ENCODE measurements at regions not wholly inside any gene's neighbourhood (a gene's known extent, or its start where the extent isn't known, plus 50 kb on each side); places are given as distances from the start of the nearest gene placed in this dataset.

- TF ChIP-seq, protein P1, sequence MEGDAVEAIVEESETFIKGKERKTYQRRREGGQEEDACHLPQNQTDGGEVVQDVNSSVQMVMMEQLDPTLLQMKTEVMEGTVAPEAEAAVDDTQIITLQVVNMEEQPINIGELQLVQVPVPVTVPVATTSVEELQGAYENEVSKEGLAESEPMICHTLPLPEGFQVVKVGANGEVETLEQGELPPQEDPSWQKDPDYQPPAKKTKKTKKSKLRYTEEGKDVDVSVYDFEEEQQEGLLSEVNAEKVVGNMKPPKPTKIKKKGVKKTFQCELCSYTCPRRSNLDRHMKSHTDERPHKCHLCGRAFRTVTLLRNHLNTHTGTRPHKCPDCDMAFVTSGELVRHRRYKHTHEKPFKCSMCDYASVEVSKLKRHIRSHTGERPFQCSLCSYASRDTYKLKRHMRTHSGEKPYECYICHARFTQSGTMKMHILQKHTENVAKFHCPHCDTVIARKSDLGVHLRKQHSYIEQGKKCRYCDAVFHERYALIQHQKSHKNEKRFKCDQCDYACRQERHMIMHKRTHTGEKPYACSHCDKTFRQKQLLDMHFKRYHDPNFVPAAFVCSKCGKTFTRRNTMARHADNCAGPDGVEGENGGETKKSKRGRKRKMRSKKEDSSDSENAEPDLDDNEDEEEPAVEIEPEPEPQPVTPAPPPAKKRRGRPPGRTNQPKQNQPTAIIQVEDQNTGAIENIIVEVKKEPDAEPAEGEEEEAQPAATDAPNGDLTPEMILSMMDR (IDR thresholded peaks at IDR 0.05; ENCODE audit: insufficient read depth in 1 of 2, low read depth in 1 of 2, low read length in 1 of 2, severe bottlenecking in 1 of 2, unreplicated experiment in 1 of 2): no peak
- Histone ChIP-seq H3K4me1 (no peaks in the 10 kb centered on the region), H3K27me3 (replicated peaks; ENCODE audit: control insufficient read depth, insufficient read depth, low read length) (no peaks in the 10 kb centered on the region), H3K4me3 (ENCODE audit: low read depth, low read length) (no peak overlapping the region), H3K9me3 (no peaks in the 10 kb centered on the region), H3K36me3 (ENCODE audit: control insufficient read depth, insufficient read depth, low read length) (no peaks in the 10 kb centered on the region)
- Mint-ChIP-seq H3K36me3 (ENCODE audit: insufficient read depth, unreplicated experiment) (no peaks in the 10 kb centered on the region), H3K27ac (ENCODE audit: unreplicated experiment) (no peak overlapping the region), H3K4me3 (ENCODE audit: unreplicated experiment) (no peak overlapping the region), H3K4me1 (ENCODE audit: low read depth, unreplicated experiment) (no peaks in the 10 kb centered on the region), H3K9me3 (ENCODE audit: unreplicated experiment) (no peaks in the 10 kb centered on the region), H3K27me3 (ENCODE audit: insufficient read depth, unreplicated experiment) (no peaks in the 10 kb centered on the region)
- POLR2A ChIA-PET: no interaction called here
- intact Hi-C loops (cut with micrococcal nuclease; ENCODE audit: unreplicated experiment): no loop called here
- DNase-seq: no peak
- BruUV-seq (replicated peaks): no TSS peak
- CTCF ChIA-PET: no interaction called here
These were observed 60.4 kb upstream of the HPF1 start for GRCh38 chr4:169818063-169818679.

GRCh38 chr4:169815606-169816005 is 57.9 kb upstream of the HPF1 start:
- CTCF ChIA-PET: interaction anchor here (0.6 kb wide), 1 partner anchor 276 kb away, joined by 3 read pairs; no protein-coding TSS in a partner anchor
- H3K27ac Mint-ChIP-seq (ENCODE audit: unreplicated experiment): no peak overlapping the region

DNA sequence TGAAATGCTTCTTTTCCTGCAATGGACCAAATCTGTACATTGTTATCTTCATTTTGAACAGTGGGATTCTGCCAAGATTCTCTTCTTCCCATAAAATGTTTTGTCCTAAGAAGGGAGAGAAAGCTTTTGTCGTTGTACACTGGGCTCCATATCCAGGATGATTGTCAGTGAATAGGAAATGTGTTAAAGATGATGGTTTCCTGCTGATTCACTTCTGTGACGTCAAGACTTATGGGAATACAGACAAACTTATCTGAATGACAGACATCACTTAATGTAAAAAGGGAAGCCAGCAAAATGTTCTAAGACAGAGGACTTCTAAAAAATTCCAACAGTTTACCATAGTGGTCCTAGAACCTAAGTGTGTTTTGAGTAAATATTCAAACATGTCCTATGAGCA is 53.7 kb upstream of the HPF1 start:
- Histone ChIP-seq H3K27me3 (replicated peaks; ENCODE audit: control insufficient read depth, insufficient read depth, low read length) (no peaks in the 10 kb centered on the region), H3K4me3 (ENCODE audit: low read depth, low read length) (no peak overlapping the region), H3K9me3 (no peaks in the 10 kb centered on the region), H3K36me3 (ENCODE audit: control insufficient read depth, insufficient read depth, low read length) (no peaks in the 10 kb centered on the region), H3K4me1 (no peaks in the 10 kb centered on the region)
- ChIA-PET CTCF (no interaction called here), POLR2A (no interaction called here)
- Mint-ChIP-seq H3K4me1 (ENCODE audit: low read depth, unreplicated experiment) (no peaks in the 10 kb centered on the region), H3K36me3 (ENCODE audit: insufficient read depth, unreplicated experiment) (no peaks in the 10 kb centered on the region), H3K27ac (ENCODE audit: unreplicated experiment) (no peak overlapping the region), H3K27me3 (ENCODE audit: insufficient read depth, unreplicated experiment) (peaks cover 3% of the 10 kb centered on the region), H3K9me3 (ENCODE audit: unreplicated experiment) (no peaks in the 10 kb centered on the region), H3K4me3 (ENCODE audit: unreplicated experiment) (no peak overlapping the region)
- no TSS peak for BruUV-seq (replicated peaks)
- TF ChIP-seq, protein P1 (IDR thresholded peaks at IDR 0.05; ENCODE audit: insufficient read depth in 1 of 2, low read depth in 1 of 2, low read length in 1 of 2, severe bottlenecking in 1 of 2, unreplicated experiment in 1 of 2): no peak
- DNase-seq: no peak
- intact Hi-C loops (cut with micrococcal nuclease; ENCODE audit: unreplicated experiment): loop anchor here (5.0 kb wide), 2 partner anchors 71 to 216 kb away; partner anchors contain the start of gene MFAP3L

More at GRCh38 chr4:169815606-169816005, 57.9 kb upstream of the HPF1 start:
- no peaks in the 10 kb centered on the region for H3K27me3 Mint-ChIP-seq (ENCODE audit: insufficient read depth, unreplicated experiment)
- TF ChIP-seq, protein P1 (IDR thresholded peaks at IDR 0.05; ENCODE audit: insufficient read depth in 1 of 2, low read depth in 1 of 2, low read length in 1 of 2, severe bottlenecking in 1 of 2, unreplicated experiment in 1 of 2): no peak
- intact Hi-C loops (cut with micrococcal nuclease; ENCODE audit: unreplicated experiment): no loop called here
- H3K9me3 Mint-ChIP-seq (ENCODE audit: unreplicated experiment): no peaks in the 10 kb centered on the region
- no TSS peak for BruUV-seq (replicated peaks)
- H3K36me3 ChIP-seq (ENCODE audit: control insufficient read depth, insufficient read depth, low read length): no peaks in the 10 kb centered on the region
- no peaks in the 10 kb centered on the region for H3K4me1 Mint-ChIP-seq (ENCODE audit: low read depth, unreplicated experiment)
- POLR2A ChIA-PET: no interaction called here
- no peak overlapping the region for H3K4me3 Mint-ChIP-seq (ENCODE audit: unreplicated experiment)
- no peaks in the 10 kb centered on the region for H3K36me3 Mint-ChIP-seq (ENCODE audit: insufficient read depth, unreplicated experiment)
- no peaks in the 10 kb centered on the region for H3K27me3 ChIP-seq (replicated peaks; ENCODE audit: control insufficient read depth, insufficient read depth, low read length)
- no peaks in the 10 kb centered on the region for H3K4me1 ChIP-seq
- no peaks in the 10 kb centered on the region for H3K9me3 ChIP-seq
- DNase-seq: no peak
- H3K4me3 ChIP-seq (ENCODE audit: low read depth, low read length): no peak overlapping the region

All from Caco-2 (cell line).